GM18505 (cell line): ENCODE measurements at regions not wholly inside any gene's neighbourhood (a gene's known extent, or its start where the extent isn't known, plus 50 kb on each side); places are given as distances from the start of the nearest gene placed in this dataset.

Experiments used
- ATAC-seq: cut with Tn5 transposase; IDR thresholded peaks from one replicate; pipeline ENCODE4 v1.9.1; 2021; ENCODE audit not compliant: unreplicated experiment
- POLR2A ChIP-seq: IDR thresholded peaks from 4 replicates; pipeline ENCODE4 v1.6.1; 2011; ENCODE audit warnings: borderline replicate concordance; ENCODE audit not compliant: insufficient read depth, insufficient read length; ENCODE audit errors: extremely low read depth

DNA sequence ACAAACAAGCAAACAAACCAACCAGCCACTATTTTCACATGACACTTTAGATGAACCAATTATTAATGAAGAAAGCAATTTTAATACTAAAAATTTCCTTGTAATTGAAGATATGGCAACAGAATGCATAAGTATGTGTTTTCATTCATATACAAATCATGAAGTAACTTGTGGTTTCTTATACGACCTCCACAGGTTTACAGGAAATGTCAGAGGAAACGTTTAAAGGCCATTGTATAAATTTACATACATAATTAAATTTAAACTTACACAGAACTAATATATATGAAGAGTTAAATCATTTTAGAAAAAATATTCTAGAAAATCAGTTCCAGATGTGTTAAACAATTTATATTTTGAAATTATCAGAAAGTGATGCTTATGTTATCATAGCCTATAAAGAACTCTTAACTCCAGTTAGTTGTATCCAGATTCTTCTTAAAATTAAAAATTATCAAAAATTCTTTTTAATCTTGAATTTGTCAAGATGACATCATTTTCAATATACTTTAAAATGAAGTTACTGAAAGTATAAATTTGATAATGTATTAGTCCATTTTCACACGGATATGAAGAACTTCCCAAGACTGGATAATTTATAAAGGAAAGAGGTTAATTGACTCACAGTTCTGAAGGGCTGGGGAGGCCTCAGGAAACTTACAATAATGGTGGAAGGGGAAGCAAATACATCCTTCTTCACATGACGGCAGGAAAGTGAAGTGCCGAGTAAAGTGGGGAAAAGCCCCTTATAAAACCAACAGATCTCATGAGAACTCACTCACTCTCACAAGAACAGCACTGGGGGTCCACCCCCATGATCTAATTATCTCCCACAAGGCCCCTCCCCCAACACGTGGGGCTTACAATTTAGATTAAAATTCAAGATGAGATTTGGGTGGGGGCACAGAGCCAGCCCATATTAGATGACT is 192.0 kb downstream of the PIK3R1 start:
- no peak for TF ChIP-seq POLR2A
- ATAC-seq: no peak

- TF ChIP-seq POLR2A: no peak
- no peak for ATAC-seq
These were observed 192.9 kb downstream of the PIK3R1 start for GRCh38 chr5:68408345-68408871.

GRCh38 chr5:68409259-68409658 is 193.7 kb downstream of the PIK3R1 start:
- ATAC-seq: no peak

GRCh38 chr5:68411161-68411560 is 195.6 kb downstream of the PIK3R1 start:
- TF ChIP-seq POLR2A: no peak
- no peak for ATAC-seq

More at GRCh38 chr5:68409259-68409658, 193.7 kb downstream of the PIK3R1 start:
- no peak for TF ChIP-seq POLR2A

DNA sequence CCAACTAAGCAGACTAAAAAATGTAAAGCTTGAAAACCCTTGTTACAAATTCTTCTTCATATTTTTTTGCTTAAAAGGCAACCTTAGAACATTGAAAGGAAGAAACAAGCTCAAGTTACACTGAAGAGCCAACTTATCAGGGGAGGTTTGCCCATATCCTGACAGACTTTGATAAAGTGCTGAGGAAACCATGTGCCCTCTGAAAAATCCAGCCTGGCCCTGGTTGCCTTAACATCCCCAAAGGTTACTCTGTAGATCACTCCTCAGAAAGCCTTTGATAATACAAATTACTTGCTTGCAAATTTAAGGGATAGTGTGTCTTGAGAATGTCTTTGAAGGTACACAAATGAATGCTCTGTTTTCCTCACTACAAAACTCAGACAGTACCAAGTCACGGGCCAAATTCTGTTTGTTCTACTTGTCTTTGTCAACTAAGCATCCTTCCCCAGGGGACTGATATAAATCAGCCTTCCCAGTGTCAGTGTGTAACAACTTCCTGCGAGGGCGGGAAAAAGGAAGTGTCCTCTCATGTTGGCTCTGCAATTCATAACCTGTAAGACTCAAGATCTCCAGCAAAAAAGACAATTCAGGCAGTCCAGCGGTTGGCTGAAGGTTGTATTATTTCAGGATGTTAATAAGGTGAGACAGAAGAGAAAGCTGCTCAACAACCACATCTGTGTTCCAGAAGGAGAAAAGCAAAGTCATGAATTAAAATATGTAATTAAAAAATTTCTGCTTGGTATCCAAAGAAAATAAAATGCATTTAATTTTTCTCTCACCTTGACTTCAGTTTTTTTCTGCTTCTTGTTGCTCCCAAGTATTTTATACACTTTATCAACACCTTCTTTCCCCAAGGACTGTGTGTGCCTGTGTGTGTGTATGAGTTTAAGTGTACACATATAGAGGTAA is 199.9 kb downstream of the PIK3R1 start:
- TF ChIP-seq POLR2A: no peak
- no peak for ATAC-seq

- TF ChIP-seq POLR2A: no peak
- no peak for ATAC-seq
These were observed 201.2 kb downstream of the PIK3R1 start for GRCh38 chr5:68416714-68417113.

- ATAC-seq: no peak
- no peak for TF ChIP-seq POLR2A
These were observed 202.6 kb downstream of the PIK3R1 start for GRCh38 chr5:68418201-68418600.

- TF ChIP-seq POLR2A: no peak
- no peak for ATAC-seq
These were observed 203.1 kb downstream of the PIK3R1 start for GRCh38 chr5:68418680-68419079.

GRCh38 chr5:68419081-68419636 is 203.6 kb downstream of the PIK3R1 start:
- no peak for ATAC-seq
- no peak for TF ChIP-seq POLR2A

DNA sequence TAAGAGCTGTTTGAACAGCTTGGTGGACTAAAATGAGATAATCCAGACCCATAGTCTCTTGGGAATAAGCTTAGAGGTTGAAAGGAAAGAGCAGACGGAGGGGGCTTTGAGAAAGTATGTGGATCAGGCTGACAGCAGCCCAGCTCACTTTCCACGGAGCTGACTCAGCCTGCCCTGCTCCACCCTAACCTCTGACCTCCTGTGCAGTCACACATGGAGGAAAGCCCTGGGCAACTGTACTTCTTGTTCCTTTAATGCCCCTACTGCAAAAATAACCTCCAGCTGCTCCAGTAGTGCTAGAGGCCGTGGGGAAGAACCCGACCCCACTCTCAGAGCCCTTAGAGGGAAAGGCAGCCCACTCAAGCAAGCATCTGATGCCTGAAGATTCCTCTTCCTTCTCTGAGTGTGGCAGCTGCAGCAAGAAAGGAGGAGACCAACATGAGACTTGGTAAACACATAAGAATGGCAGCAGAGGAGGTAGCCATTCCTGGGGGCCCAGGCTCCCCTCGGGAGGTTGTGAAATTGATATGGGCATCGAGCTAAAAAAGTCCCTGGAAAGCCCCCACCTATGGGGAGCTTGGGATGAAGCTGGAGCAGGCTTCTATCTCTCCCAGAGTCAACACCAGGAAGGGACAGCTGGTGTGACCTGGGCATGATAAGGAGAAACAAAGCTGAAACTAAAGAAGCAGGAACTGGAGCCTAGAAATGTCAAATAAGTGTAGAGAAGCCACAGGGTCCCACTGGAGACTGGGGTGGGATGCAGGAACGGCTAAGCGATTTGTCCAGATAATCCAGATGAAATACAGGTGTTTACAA is 204.3 kb downstream of the PIK3R1 start:
- TF ChIP-seq POLR2A: no peak
- no peak for ATAC-seq

DNA sequence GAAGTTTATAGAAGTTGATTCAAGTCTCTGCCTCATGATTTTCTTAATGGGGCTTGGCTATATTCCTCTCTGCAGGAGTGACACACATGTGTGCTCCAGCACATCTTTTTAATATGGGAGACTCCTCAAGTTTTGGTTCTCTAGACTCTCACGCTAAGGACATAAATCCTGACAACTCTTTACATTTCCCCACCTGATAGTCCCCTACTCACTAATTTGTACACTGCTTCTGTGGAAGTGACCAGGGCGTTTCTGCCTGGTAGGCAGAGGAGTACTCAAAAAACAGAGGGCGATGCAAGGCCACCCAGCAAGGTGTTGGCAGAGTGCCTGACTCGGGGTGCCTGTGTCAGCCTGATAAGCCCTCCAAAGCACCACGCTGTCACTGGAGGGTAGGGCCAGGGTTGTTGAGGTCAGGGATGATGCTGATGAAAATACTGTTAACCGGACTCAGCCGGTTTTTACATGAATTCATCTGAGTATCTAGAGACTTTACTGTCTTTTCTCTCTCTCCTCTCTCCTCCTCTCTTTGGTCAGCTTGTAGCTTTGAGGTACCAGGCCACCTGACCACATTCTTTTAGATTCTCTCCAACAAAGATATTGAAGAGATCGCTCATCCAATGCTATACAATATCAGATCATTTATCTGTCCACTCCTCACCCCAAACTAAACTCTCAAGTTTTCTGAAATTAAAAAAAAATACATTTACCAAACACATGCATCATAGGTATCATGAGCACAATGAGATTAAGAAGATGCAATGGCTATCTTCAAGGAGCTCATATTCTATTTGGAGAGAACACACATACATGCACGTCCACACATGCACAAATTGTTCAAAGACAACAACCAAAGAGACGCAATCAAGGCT is 205.2 kb downstream of the PIK3R1 start:
- no peak for ATAC-seq
- no peak for TF ChIP-seq POLR2A
